ENCODE measurements at regions not wholly inside any gene's neighbourhood (a gene's known extent, or its start where the extent isn't known, plus 50 kb on each side); places are given as distances from the start of the nearest gene placed in this dataset.

GRCh38 chr7:110144599-110144998 lies 946.3 kb upstream of the LRRN3 start (continued):
- TF ChIP-seq EP300 (IDR thresholded peaks at IDR 0.05; ENCODE audit: borderline replicate concordance in 1 of 2, control insufficient read depth in 1 of 2, low read depth in 2 of 2, low read length in 2 of 2) (no peak), ZBED1 (IDR thresholded peaks at IDR 0.05; ENCODE audit: borderline replicate concordance) (no peak), ASH2L (IDR thresholded peaks at IDR 0.05; ENCODE audit: borderline replicate concordance, low read depth) (no peak), ZZZ3 (IDR thresholded peaks at IDR 0.05; ENCODE audit: control insufficient read depth, insufficient read length, low read depth) (no peak), SREBF2 (IDR thresholded peaks at IDR 0.05; ENCODE audit: low read length) (no peak)
- TF ChIP-seq, protein P1, sequence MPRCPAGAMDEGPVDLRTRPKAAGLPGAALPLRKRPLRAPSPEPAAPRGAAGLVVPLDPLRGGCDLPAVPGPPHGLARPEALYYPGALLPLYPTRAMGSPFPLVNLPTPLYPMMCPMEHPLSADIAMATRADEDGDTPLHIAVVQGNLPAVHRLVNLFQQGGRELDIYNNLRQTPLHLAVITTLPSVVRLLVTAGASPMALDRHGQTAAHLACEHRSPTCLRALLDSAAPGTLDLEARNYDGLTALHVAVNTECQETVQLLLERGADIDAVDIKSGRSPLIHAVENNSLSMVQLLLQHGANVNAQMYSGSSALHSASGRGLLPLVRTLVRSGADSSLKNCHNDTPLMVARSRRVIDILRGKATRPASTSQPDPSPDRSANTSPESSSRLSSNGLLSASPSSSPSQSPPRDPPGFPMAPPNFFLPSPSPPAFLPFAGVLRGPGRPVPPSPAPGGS (IDR thresholded peaks at IDR 0.05; ENCODE audit: borderline replicate concordance, insufficient read depth, low read depth, low read length, poor library complexity, severe bottlenecking), result no peak

GRCh38 chr7:110148054-110148453 lies 942.9 kb upstream of the LRRN3 start:
- in situ Hi-C loops (cut with MboI) (no loop called here), intact Hi-C loops (cut with micrococcal nuclease; ENCODE audit: unreplicated experiment) (no loop called here)
- SMC1A ChIA-PET (ENCODE audit: uncharacterized antibody, unreplicated experiment), result interaction anchor here (1.2 kb wide), 1 partner anchor 9 kb away, joined by 3 read pairs; no protein-coding TSS in a partner anchor
- RAD21 ChIA-PET (ENCODE audit: unreplicated experiment), result no interaction called here
- POLR2A ChIA-PET, result no interaction called here
- Histone ChIP-seq H3K27me3 (replicated peaks in 1 of 2; ENCODE audit: control insufficient read depth in 2 of 2, insufficient read depth in 2 of 2, low read length in 1 of 2) (no peaks in the 10 kb centered on the region), H3K4me3 (no peak overlapping the region), H3K9me3 (replicated peaks; ENCODE audit: control insufficient read depth, insufficient read depth, low read length) (no peaks in the 10 kb centered on the region), H4K20me1 (ENCODE audit: control insufficient read depth, insufficient read depth) (no peaks in the 10 kb centered on the region), H3K36me3 (ENCODE audit: control insufficient read depth in 2 of 2, insufficient read depth in 2 of 2, low read length in 1 of 2) (no peaks in the 10 kb centered on the region), H3K27ac (ENCODE audit: control insufficient read depth, insufficient read depth) (no peak overlapping the region), H3K9ac (ENCODE audit: control insufficient read depth, insufficient read depth, low read length) (no peak overlapping the region), H3K4me2 (ENCODE audit: control insufficient read depth, insufficient read depth) (no peak overlapping the region), H3K79me2 (ENCODE audit: control insufficient read depth, insufficient read depth, low read length) (no peaks in the 10 kb centered on the region), H3K4me1 (ENCODE audit: control insufficient read depth, insufficient read depth, low read length) (no peaks in the 10 kb centered on the region), H2AFZ (ENCODE audit: control insufficient read depth, low read depth, low read length) (no peak overlapping the region)
- no TSS peak for BruUV-seq (replicated peaks)
- no peak for FAIRE-seq
- 9% methylated on average over 6 of the region's 6 CpGs for WGBS (ENCODE audit: insufficient coverage, insufficient replicate concordance, low lambda C conversion rate, missing lambda C conversion rate)
- no peak for ATAC-seq
- DNase-seq (ENCODE audit: low read depth, low spot score), result no peak
- CTCF ChIA-PET, result no interaction called here
- TF ChIP-seq CREM (IDR thresholded peaks at IDR 0.05; ENCODE audit: low read depth) (no peak), STAT1 (conservative IDR thresholded peaks at IDR 0.05) (no peak), PML (IDR thresholded peaks at IDR 0.05; ENCODE audit: low read length) (no peak), DPF2 (IDR thresholded peaks at IDR 0.05) (no peak), USF1 (IDR thresholded peaks at IDR 0.05; ENCODE audit: borderline replicate concordance, extremely low read length, insufficient read depth, low read depth, low read length) (no peak), BMI1 (IDR thresholded peaks at IDR 0.05; ENCODE audit: borderline replicate concordance) (no peak), HDAC2 (IDR thresholded peaks at IDR 0.05) (no peak), POLR2AphosphoS2 (IDR thresholded peaks at IDR 0.05; ENCODE audit: low read depth, low read length) (no peak), NR2C2 (IDR thresholded peaks at IDR 0.05; ENCODE audit: borderline replicate concordance, control insufficient read depth, insufficient read length, low read depth) (no peak), RUNX3 (IDR thresholded peaks at IDR 0.05; ENCODE audit: low read length) (no peak), YY1 (IDR thresholded peaks at IDR 0.05; ENCODE audit: low read depth, low read length) (no peak)
- TF ChIP-seq, protein P2, sequence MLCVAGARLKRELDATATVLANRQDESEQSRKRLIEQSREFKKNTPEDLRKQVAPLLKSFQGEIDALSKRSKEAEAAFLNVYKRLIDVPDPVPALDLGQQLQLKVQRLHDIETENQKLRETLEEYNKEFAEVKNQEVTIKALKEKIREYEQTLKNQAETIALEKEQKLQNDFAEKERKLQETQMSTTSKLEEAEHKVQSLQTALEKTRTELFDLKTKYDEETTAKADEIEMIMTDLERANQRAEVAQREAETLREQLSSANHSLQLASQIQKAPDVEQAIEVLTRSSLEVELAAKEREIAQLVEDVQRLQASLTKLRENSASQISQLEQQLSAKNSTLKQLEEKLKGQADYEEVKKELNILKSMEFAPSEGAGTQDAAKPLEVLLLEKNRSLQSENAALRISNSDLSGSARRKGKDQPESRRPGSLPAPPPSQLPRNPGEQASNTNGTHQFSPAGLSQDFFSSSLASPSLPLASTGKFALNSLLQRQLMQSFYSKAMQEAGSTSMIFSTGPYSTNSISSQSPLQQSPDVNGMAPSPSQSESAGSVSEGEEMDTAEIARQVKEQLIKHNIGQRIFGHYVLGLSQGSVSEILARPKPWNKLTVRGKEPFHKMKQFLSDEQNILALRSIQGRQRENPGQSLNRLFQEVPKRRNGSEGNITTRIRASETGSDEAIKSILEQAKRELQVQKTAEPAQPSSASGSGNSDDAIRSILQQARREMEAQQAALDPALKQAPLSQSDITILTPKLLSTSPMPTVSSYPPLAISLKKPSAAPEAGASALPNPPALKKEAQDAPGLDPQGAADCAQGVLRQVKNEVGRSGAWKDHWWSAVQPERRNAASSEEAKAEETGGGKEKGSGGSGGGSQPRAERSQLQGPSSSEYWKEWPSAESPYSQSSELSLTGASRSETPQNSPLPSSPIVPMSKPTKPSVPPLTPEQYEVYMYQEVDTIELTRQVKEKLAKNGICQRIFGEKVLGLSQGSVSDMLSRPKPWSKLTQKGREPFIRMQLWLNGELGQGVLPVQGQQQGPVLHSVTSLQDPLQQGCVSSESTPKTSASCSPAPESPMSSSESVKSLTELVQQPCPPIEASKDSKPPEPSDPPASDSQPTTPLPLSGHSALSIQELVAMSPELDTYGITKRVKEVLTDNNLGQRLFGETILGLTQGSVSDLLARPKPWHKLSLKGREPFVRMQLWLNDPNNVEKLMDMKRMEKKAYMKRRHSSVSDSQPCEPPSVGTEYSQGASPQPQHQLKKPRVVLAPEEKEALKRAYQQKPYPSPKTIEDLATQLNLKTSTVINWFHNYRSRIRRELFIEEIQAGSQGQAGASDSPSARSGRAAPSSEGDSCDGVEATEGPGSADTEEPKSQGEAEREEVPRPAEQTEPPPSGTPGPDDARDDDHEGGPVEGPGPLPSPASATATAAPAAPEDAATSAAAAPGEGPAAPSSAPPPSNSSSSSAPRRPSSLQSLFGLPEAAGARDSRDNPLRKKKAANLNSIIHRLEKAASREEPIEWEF (IDR thresholded peaks at IDR 0.05; ENCODE audit: insufficient replicate concordance, low read depth, low read length), result no peak
